ENCODE measurements at regions not wholly inside any gene's neighbourhood (a gene's known extent, or its start where the extent isn't known, plus 50 kb on each side); places are given as distances from the start of the nearest gene placed in this dataset.

- Histone ChIP-seq H3K27me3 (ENCODE audit: control insufficient read depth, insufficient read depth, low read length) (no peaks in the 10 kb centered on the region), H3K4me3 (ENCODE audit: low read depth, low read length) (no peak overlapping the region), H3K36me3 (ENCODE audit: control insufficient read depth, insufficient read depth, low read length) (no peaks in the 10 kb centered on the region)
- TF ChIP-seq CTCF (IDR thresholded peaks at IDR 0.05; ENCODE audit: insufficient read depth, low read depth, low read length) = no peak
- ChIA-PET POLR2A (no interaction called here), CTCF (interaction anchor here (1.3 kb wide), 2 partner anchors 12 to 13 kb away, joined by 3 read pairs; no protein-coding TSS in a partner anchor)
- DNase-seq (ENCODE audit: low read depth) = no peak
Observed at GRCh38 chr1:87999852-88000251, 671.2 kb downstream of the LMO4 start.

- Histone ChIP-seq H3K27me3 (ENCODE audit: control insufficient read depth, insufficient read depth, low read length) (no peaks in the 10 kb centered on the region), H3K36me3 (ENCODE audit: control insufficient read depth, insufficient read depth, low read length) (no peaks in the 10 kb centered on the region), H3K4me3 (ENCODE audit: low read depth, low read length) (no peak overlapping the region)
- ChIA-PET POLR2A (no interaction called here), CTCF (no interaction called here)
- DNase-seq (ENCODE audit: low read depth) = no peak
- no peak for TF ChIP-seq CTCF (IDR thresholded peaks at IDR 0.05; ENCODE audit: insufficient read depth, low read depth, low read length)
Observed at GRCh38 chr1:88001460-88001859, 672.8 kb downstream of the LMO4 start.

- CTCF ChIA-PET = no interaction called here
- POLR2A ChIA-PET = no interaction called here
Observed at GRCh38 chr1:88003255-88003654, 674.6 kb downstream of the LMO4 start.

DNA sequence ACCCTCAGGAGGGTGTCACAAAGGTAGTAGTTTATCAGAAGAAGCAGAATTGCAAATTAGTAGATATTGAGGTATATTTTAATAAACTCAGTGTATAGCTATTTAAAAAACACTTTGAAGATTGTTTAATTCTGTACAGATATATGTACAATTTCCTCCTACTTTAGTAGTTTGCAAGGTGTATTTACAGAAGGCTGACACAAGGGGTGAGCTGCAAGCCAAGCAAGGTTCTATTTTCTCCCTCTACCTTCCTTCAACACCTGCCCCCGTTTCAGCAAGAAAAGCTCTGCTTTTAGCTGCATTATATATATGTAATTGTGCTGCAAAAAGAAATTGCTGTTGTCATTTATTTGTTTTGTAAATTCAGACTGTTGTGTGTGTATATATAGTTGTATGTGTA is 674.2 kb upstream of the PKN2 start:
- POLR2A ChIA-PET = no interaction called here
- no peaks in the 10 kb centered on the region for H3K27me3 ChIP-seq (ENCODE audit: control insufficient read depth, insufficient read depth, low read length)
- CTCF ChIA-PET = no interaction called here
- no peak for DNase-seq (ENCODE audit: low read depth)
- TF ChIP-seq CTCF (IDR thresholded peaks at IDR 0.05; ENCODE audit: insufficient read depth, low read depth, low read length) = no peak
- no peaks in the 10 kb centered on the region for H3K36me3 ChIP-seq (ENCODE audit: control insufficient read depth, insufficient read depth, low read length)
- H3K4me3 ChIP-seq (ENCODE audit: low read depth, low read length) = no peak overlapping the region

More at GRCh38 chr1:88003255-88003654, 674.6 kb downstream of the LMO4 start:
- H3K36me3 ChIP-seq (ENCODE audit: control insufficient read depth, insufficient read depth, low read length) = no peaks in the 10 kb centered on the region
- no peak overlapping the region for H3K4me3 ChIP-seq (ENCODE audit: low read depth, low read length)
- no peak for TF ChIP-seq CTCF (IDR thresholded peaks at IDR 0.05; ENCODE audit: insufficient read depth, low read depth, low read length)
- H3K27me3 ChIP-seq (ENCODE audit: control insufficient read depth, insufficient read depth, low read length) = no peaks in the 10 kb centered on the region
- DNase-seq (ENCODE audit: low read depth) = no peak

- H3K36me3 ChIP-seq (ENCODE audit: control insufficient read depth, insufficient read depth, low read length) = no peaks in the 10 kb centered on the region
- CTCF ChIA-PET = interaction anchor here (1.3 kb wide), 1 partner anchor 14 kb away, joined by 3 read pairs; no protein-coding TSS in a partner anchor
- no peak for TF ChIP-seq CTCF (IDR thresholded peaks at IDR 0.05; ENCODE audit: insufficient read depth, low read depth, low read length)
- H3K4me3 ChIP-seq (ENCODE audit: low read depth, low read length) = no peak overlapping the region
- DNase-seq (ENCODE audit: low read depth) = no peak
- no peaks in the 10 kb centered on the region; the same call in 1 of the 2 replicates for H3K27me3 ChIP-seq (ENCODE audit: control insufficient read depth, insufficient read depth, low read length)
- POLR2A ChIA-PET = no interaction called here
Observed at GRCh38 chr1:88013485-88013884, 670.6 kb upstream of the PKN2 start.
